ENCODE measurements at regions not wholly inside any gene's neighbourhood (a gene's known extent, or its start where the extent isn't known, plus 50 kb on each side); places are given as distances from the start of the nearest gene placed in this dataset.

DNA sequence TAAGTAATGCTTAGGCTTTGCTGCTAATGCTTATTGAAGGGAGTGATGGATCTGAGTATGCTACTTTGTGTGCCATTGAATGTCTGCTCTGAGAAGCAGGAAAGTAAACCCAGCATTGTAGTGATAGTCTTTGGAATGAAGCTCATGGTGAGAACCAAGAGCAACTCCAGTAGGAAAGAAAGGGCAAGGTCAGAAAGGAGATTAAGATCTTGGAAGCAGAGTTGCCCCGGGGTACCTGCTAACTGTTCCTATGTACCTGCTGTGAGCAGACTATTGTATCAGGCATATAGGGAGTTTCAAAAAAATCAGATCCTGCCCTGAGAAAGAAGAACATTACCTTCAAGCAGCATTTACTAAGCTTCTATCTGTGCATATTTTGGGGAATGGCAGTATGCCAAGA, 54.5 kb upstream of the AASS start:
- no peak for TF ChIP-seq CREM (CRISPR knock-in tag; IDR thresholded peaks at IDR 0.05)
- TF ChIP-seq SMAD4 (CRISPR knock-in tag; IDR thresholded peaks at IDR 0.05), result no peak
- TF ChIP-seq KAT7 (CRISPR knock-in tag; IDR thresholded peaks at IDR 0.05; ENCODE audit: borderline replicate concordance), result no peak
- TF ChIP-seq, protein P1, sequence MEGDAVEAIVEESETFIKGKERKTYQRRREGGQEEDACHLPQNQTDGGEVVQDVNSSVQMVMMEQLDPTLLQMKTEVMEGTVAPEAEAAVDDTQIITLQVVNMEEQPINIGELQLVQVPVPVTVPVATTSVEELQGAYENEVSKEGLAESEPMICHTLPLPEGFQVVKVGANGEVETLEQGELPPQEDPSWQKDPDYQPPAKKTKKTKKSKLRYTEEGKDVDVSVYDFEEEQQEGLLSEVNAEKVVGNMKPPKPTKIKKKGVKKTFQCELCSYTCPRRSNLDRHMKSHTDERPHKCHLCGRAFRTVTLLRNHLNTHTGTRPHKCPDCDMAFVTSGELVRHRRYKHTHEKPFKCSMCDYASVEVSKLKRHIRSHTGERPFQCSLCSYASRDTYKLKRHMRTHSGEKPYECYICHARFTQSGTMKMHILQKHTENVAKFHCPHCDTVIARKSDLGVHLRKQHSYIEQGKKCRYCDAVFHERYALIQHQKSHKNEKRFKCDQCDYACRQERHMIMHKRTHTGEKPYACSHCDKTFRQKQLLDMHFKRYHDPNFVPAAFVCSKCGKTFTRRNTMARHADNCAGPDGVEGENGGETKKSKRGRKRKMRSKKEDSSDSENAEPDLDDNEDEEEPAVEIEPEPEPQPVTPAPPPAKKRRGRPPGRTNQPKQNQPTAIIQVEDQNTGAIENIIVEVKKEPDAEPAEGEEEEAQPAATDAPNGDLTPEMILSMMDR (IDR thresholded peaks at IDR 0.05), result no peak

Data from WTC11 (cell line).